HG02642 (cell line): ENCODE measurements at regions not wholly inside any gene's neighbourhood (a gene's known extent, or its start where the extent isn't known, plus 50 kb on each side); places are given as distances from the start of the nearest gene placed in this dataset.

Experiments
- ATAC-seq: cut with Tn5 transposase; IDR thresholded peaks from one replicate; pipeline ENCODE4 v1.9.1; 2021; ENCODE audit warnings: mild to moderate bottlenecking; ENCODE audit not compliant: unreplicated experiment, poor library complexity

DNA sequence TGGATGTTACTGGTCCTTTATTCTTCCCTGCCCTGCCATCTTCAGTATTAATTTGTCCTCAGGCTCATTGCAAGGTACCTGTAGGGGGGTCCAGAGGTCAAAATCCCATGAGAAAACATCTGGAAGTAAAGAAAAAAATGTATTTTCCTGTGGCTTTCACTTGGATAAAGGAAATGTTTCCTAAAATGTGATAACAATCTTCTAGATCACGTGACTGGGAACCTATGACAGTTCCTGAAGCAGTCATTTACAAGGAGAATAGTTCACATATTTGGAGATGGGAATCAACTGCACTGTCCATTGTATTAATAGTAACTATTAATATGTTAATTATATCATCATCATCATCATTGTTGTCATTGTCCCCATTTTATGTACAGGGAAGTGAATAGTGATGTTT, 915.1 kb upstream of the EEF2KMT start:
- ATAC-seq: no peak

DNA sequence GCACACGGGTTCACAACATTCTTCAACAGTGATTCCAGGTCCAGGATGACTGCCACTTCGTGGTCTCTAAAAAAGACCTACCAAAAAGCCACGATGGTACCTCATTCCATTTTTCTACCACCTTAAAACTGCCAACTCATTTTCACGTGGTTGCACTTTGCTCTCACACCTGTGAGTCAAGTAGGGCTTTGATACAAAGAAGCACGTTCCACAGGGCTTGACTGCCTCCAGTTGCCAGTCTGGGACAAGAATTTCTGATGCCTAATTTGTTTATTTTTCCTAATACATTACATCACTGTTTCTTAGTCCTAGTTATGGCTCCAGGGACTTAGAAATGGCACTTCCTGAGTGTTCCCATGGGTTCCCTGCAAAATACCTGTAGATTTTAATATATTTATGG, 911.6 kb upstream of the EEF2KMT start:
- no peak for ATAC-seq

DNA sequence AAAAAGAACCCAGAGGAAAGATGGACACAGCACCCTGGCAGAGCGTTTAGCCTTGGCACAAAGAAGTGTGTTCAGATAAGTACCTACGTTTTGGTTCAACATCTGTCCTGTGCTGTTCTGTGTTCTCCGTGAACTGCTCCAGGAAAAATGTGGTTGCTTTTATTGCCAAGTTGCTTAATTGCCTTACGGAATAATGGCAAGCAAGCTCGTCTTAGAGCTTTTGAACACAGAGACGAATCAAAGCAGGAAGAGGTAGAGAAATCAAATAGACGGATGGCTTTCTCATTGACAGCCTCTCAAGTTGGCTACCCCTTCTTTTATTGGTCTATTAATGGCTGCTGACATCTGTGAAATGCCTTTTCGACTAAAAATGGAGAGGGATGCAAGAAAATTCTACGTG, 911.1 kb upstream of the EEF2KMT start:
- ATAC-seq: no peak

DNA sequence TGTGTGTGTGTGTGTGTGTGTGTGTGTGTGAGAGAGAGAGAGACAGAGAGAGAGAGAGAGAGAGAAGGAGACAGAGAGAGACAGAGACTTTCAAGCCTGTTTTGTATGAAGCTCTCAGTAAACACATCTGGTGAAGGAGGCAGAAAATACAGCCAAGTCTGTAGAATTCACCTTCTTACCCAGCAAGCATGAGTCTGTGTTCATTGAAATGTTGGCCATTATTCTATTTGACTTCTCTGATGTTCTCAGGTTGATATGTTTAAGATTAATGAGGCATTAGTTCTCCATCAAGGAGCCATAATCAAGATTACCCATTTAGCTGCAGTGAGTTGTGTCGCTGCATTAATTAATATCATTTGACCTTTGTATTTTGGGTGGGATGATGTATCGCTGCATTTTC, 895.8 kb upstream of the EEF2KMT start:
- no peak for ATAC-seq

DNA sequence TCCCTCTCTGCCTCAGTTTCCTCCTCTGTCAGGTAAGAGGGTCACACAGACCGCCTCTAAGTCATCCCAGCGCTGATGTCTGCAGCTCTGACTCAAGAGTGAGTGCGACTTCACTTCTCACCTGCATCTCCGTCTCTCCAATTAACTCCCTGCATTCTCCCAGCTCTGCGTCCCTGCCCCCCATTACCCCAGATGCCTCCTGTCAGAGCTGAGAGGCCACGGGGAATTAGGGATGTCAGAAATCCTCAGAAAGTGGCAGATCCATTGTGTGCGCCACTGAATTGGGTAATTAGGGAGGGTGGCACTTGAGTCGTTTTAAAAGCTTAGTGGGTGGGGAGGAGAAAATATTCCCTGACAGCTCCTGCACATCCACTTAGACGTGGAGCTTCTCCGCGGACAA, 885.4 kb upstream of the EEF2KMT start:
- ATAC-seq: no peak

DNA sequence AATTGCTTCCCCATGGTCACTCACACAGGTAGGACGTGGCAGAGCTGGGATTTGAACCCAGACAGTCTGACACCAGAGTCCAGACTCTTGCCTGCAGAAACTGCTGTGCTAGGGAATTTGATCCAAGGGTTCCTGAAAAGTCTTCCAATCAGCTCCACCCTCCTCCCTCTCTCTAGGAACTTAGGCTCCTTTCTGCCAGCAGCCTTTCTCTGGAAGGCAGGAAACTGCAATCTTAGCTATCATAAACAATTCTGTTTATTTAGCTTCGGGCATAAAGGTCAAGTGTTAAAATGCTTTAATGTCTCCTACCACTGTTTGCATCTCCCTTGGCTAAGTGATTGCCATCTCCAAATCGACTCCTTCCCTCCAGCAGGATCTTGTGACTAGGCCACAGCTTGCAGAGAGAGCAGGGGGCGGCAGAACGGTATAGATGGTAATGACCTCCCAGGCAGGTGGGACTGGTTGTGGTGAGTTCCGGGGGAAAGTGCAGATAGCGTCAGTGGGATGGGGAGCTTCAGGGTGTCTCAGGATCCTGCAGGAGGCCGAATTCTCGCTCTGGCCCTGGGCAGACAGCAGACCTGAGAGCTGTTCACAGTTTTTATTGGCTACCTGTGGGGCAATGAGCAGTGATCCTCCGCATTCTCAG, 882.4 kb upstream of the EEF2KMT start:
- ATAC-seq: no peak

DNA sequence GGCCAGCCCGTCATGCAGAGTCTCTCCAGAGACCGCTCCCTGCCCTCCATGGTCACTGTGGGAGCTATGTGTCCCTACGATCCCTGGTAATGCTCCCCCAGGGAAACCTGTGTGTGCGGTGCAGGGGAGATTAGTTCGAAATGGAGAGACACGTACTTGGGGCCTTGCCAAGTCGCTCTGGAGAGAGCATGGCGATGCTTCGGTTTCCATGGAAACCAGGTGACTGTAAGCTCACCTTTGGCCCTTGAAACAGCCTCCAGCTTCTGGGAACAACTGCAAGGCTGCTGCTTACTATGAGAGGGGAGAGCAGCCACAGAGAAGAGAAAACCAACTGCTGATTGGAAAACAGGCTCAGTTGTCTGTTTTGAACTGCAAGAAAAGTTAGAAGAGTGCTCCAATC, 879.7 kb upstream of the EEF2KMT start:
- ATAC-seq: no peak

DNA sequence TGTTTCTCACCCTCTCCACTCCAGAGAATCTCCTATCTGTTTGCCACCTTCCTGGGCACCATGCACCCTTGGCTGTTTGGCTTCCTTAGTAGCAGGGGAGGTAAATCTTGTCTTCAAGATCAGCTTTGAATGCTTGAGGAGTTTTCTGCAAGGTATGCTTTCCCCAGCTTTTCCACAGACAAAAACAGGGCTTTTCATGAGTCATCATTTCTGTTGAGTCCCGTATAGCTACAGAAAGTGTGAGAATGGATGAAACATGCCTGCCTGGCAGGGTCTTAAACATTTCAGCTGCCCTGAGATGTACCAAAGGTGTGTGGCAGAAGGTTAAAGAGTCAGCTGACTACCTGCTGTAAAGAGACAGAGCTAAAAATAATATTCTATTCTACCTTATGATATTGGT, 875.2 kb upstream of the EEF2KMT start:
- no peak for ATAC-seq

DNA sequence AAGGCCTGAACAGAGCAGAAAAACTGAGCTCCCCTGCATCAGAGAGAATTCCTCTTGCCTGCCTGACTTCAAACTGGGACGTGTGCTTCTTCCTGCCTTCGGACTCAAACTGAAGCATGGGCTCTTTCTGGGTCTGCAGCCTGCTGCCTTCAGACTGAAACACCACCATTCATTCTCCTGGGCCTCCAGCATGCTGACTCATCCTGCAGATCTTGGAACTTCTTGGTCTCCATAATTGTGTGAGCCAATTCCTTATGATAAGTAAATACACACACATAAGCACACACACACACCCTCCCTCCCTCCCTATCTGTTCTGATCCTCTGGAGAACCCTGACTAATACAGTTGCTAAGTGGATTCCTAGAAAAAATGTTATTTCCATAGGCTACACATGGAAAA, 874.3 kb upstream of the EEF2KMT start:
- no peak for ATAC-seq

DNA sequence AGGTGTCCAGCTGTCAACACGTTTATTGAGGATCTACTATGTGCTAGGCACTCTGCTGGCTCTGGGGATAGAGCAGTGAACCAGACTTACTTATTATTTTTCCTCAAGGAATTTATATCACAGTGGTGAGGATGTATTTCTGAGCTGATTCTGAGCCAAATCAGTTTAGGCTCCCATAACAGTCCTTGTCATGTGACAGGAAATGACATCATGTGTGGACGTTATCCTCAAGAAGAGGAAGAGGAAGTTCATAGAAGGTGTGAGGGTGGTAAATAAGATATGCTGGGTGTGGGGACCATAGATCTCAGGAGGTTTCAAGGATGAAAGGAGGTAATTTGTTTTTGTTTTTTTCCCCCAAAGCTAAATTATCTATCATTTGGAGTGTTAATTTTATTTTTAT, 873.5 kb upstream of the EEF2KMT start:
- no peak for ATAC-seq

DNA sequence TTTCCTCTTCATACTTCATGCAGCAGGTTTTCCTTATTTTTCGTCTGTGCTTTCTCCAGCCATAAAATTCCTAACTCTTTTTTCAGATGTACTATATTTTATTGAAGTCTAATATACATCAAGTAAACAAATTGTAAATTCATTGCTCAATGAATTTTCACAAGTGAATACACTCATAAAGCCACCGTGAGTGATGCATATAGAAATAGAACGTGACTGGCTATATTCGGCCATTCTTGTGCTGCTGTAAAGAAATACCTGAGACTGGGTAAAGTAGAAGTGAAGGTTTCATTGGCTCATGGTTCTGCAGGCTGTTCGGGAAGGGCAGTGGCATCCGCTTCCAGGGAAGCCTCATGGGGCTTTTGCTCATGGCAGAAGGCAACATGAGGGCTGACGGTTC, 868.4 kb upstream of the EEF2KMT start:
- no peak for ATAC-seq

DNA sequence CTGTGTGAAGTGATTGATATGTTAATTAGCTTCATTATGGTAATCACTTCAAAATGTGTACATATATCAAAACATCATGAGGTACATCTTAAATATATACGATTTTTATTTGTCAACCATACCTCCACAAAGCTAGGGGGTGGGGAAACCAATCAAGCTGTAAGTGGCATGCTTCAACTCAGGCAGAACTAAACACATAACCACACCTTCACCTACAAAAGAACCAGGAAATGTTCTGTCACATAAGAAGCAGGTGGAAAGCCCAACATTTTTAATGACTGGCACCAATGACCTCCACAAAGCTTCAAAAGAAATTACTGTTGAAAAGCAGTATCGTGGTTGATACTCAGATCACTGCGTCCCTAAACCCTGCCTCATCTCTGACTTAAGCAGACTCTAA, 867.7 kb upstream of the EEF2KMT start:
- no peak for ATAC-seq

DNA sequence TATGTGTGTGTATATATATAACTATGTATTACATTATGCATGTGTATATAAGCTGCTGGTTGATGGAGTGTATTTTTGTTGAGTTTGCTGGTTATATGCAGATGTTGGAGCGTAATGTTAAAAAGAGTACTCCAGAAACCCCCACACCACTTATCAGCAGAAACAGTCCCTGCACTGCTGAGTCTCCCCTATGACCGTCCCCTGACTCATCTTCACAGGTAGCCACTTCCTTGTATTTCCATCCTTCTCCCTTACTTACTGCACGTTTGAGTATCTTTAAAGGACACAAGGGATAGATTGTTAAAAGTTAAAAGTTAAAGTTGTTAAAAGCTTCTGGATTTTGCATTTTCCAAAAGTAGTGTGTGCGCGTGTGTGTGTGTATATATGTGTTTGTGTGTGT, 853.9 kb upstream of the EEF2KMT start:
- no peak for ATAC-seq

DNA sequence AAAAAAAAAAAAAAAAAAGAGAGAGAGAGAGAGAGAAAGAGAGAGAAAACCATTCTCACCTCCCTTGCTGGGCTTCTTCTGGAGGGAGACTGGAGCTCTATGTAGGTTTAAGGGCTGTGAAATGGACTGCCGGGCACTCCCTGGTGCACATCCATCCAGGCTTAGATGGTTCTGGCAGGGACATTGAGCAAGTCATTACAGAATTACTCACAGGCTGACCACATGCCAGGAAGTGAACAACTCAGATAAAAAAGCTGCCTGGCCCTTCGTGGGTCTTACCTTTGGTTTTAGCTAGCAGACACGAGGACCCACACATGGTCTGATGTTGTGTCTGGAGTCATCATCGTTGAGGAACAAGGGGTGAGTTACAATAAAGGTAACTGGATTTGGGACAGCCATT, 847.4 kb upstream of the EEF2KMT start:
- ATAC-seq: no peak

DNA sequence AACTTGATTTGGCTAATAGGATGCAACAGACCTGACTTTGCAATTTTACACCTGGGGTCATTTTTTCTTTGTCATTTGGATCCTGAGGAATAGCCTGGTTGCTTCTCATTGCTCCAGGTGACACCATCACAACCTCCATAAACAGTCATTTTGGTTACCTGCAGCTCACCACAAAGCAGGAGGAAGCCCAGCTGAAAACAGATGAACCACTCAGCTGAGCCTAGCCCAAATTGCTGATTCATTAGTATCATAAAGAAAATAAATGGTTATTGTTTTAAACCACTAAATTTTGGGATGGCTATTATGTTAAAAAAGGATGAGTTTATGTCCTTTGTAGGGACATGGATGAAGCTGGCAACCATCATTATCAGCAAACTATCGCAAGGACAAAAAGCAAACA, 841.0 kb upstream of the EEF2KMT start:
- ATAC-seq: no peak

DNA sequence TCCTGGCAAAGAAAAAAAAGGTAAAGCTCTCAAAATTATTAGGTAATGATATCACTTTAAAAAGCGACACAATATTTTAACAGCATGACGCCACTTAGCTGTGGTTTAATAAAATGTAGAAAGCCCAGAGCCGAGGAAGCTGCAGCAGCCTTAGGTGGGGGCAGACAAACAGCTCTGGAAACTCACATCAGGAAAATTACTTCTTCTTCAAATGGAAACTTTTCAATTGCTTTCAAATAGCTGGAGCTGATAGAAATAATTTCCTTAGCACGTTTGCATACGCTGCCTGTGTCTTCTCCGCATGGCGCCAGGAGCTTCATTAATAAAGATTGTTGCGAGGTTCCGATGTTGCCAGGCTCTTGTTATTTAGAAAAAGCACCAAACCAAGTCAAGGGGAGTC, 835.3 kb upstream of the EEF2KMT start:
- no peak for ATAC-seq

DNA sequence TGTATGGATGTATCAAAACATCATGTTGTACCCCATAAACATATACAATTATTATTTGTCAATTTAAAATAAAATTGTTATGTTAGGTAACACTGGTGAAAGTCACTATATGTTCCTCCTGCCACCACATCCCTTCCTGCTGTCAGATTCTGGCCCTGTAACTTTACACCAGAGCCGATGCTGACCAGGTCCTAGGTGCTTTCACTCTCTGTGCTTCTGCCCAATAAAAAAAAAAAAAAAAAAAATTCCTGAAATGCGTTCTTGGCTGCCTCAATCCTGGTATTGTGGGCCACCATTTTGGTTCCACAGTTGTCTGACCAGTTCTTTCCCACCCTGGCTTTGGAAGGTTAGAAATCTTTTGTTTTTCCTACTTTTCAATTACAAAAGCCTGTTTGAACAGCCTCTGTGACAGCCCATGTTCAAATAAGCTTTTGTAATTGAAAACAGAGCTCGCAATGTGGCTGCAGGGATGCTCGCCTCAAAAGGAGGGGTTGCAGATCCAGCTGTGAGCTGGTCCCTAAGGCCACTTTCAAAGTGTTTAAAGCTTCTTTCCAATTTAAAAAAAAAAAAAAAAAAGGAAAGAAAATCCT, 831.0 kb upstream of the EEF2KMT start:
- ATAC-seq: no peak

DNA sequence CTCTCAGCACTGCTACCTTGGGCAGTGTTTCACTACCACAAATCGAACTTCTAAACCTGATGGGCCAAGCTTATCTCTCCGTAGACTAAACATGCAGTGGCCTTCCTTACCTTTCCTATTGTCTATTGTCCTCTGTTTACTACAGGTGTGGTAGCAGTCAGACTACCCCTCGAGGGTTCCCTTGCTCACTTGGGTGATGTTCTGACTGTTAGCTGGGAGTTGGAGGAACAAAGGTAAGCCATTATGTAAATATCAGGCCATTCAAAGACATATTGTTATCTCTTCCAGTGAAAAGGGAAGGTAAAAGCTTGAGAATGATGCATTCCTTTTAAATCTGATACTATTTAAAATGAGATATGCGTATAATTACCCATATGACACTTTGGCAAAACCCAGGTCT, 828.3 kb upstream of the EEF2KMT start:
- ATAC-seq: no peak

DNA sequence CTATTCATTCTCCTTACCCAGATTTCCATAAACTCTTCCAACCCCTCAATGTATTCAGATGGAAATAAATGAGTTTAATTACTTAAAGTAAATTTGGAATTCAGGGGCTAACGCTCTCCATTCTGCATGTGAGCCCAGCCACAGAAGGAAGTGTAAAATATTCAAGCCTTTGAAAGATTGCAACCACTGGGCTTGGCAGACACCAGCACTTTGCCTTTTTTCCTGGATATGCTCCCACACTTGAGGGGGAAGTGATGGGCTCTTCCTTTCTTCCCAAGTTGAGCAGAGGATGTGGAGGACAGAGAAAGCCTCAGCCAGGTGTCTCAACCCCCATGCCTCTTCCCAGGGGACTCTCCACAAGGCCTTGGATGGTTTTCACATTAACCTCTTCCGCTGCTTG, 825.1 kb upstream of the EEF2KMT start:
- ATAC-seq: no peak

DNA sequence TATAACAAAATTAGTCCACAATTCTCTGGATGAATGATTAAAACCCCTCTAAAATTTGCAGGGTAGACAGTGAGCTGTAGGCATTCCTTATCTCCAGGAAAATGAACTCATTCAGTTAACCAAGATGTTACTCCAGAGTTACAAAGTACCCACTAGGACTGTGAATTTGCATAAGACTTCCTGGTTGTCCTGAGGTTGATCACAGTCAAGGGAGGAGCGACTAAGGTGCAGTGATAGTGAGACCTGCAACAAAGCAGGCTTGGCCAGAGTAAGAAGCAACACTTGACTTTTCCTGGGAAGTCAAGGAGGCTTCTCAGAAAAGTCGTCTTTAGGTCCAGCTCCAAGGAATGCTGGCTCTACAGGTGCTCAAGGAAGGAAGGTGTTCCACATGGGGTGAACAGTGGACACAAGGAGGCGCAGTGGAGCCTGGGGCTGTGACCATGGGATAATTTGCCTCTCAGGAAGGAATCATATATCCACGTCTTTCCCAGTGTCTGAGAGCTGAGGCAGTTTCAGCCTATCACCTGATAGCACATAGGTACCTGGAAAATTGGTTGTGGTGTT, 821.1 kb upstream of the EEF2KMT start:
- ATAC-seq: no peak

DNA sequence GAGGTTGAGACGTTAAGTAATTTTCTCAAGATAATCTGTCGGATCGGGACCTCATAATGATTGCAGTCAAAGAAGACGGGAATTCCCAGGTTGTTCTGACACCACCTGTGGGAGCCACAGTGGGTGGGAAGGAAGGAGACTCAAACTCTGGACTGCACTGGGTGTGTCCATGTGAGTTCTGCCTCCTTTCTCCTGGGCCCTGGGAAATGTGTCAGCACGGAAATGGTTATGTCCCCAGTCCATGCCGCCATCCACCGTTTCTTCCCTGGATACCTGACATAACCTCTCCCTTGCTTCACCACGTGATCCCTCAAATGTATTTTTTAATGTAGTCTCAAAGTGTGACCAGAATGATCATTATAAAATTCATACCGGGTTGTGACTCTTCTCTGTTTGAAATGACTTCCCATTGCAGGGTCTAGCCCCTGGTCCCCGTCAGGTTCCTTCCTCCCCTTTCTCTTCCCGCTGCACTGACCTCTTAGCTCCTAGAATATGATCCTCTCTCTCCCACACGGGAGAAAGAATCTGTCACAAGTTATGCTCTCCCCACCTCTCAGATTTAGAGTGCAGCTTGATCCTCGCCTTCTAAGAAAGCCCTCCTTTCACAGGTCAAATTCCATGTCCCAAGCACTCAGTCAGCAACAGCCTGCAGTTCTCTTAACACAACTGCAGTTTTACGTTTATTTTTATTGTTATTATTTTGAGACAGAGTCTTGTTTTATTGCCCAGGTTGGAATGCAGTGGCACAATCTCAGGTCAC, 820.0 kb upstream of the EEF2KMT start:
- ATAC-seq: no peak
